ENCODE measurements at regions not wholly inside any gene's neighbourhood (a gene's known extent, or its start where the extent isn't known, plus 50 kb on each side); places are given as distances from the start of the nearest gene placed in this dataset.
"Not testable (repeated sequence)": the region's sequence is repeated elsewhere in the genome, so short reads cannot be mapped to it uniquely, and the experiment has no call there.

DNA sequence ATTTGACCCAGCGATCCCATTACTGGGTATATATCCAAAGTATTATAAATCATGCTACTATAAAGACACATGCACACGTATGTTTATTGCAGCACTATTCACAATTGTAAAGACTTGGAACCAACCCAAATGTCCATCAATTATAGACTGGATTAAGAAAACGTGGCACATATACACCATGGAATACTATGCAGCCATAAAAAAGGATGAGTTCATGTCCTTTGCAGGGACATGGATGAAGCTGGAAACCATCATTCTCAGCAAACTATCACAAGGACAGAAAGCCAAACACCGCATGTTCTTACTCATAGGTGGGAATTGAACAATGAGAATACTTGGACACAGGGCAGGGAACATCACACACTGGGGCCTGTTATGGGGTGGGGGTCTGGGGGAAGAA is 317.8 kb downstream of the TSHZ3 start:
- not testable (repeated sequence) for DNase-seq

DNA sequence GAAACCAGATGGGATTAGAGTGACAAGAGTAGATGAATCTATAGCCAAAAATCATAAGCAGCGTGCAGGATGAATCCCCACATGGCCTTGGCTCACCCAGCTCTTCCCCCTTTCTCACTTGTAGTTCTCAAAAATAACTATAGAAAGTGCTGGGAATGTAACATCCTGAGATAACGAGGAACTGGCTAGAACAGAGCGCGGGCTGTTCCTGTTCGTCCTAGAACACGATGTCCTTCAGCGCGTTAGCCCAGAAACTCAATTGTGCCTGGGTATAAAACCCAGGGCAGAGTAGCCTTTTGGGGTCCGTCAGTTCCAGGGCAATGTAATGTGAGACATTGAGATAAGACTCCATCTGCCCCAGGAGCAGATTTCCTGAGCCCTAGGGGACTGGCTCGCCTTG is 326.2 kb downstream of the TSHZ3 start:
- DNase-seq = no peak

DNA sequence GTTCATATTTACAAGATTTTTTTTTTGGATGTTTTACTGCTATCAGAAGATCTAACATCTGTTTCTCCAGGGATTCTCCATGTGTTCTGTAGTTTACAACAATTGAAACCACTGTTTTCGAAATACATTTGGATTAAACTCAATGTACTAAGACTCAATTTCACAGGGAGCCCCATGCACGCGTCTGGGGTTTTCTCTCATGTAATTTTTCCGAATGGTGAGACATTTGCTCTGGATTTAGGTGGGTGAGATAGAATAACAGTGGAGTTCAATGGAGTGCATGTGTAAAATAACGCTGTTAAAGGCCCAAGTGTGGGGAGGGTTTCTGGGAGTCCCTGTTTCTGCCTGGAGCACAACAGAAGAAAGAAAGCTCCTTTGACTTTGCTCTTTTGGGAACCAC is 330.3 kb downstream of the TSHZ3 start:
- no peak for DNase-seq

DNA sequence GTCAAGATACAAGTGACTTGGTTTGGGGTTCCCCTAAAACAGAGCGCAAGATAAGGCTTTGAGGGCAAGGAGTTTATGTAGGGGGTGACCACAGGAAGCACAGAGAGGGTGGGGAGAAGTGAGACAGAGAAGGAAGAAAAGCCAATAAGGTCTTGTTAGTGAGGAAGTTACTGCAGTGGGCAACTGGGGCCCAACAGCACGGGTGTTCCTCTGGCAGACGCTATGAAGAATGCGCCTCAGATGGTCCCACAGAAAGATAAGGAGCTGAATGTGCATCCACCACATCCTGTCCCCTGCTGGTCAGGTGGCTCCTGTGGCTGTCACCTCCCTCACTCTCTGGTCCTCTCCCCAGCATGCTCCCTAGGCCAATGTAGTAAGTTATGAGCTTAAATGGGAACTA is 333.5 kb downstream of the TSHZ3 start:
- DNase-seq = no peak

DNA sequence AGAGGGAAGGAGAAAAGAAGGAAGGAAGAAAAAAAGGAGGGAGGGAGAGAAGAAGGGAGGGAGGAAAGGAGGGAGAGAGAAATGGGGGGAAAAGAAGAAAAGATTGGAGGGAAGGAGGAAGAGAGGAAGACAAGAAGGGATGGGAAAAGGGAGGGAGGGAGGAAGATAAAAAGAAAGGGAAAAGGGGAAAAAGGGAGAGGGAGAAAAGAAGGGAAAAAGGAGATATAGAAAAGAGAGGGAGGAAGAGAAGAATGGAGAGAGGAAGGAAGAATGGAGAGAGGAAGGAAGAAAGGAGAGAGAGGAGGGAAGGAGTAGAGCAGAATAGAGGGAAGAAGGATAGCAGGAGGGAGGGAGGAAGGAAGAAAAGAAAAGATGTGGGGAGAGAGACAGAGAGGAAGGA is 334.6 kb downstream of the TSHZ3 start:
- no peak for DNase-seq

DNA sequence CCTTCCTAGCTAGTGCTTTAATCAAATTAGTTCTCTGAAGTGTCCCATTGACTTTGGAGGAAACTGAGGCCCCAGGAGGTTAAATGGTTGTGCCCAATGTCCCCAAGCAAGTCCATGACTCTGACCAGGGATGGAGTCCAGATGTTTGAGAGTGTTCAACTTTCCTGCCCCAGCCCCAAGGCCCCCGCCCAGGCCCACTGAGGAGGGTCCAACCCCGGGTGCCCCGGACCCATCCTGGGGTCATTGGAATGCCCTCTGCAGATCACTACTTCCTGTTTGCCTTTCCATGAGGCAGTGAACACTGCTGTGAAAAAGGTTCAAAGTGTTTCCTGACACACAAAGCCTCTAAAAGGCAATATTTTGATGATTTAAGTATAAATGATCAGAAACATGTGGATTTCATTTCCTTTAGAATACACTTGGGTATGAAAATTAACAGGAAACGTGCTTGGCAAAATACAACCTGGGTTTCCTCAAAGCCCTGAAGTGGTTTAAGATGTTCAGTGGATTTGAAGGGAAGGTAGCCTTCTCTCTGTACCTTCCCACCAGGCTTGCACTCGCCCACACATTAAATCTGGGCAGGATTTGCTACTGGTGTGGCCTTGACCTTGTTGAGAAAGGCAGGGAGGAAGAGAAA is 335.7 kb downstream of the TSHZ3 start:
- DNase-seq = no peak

DNA sequence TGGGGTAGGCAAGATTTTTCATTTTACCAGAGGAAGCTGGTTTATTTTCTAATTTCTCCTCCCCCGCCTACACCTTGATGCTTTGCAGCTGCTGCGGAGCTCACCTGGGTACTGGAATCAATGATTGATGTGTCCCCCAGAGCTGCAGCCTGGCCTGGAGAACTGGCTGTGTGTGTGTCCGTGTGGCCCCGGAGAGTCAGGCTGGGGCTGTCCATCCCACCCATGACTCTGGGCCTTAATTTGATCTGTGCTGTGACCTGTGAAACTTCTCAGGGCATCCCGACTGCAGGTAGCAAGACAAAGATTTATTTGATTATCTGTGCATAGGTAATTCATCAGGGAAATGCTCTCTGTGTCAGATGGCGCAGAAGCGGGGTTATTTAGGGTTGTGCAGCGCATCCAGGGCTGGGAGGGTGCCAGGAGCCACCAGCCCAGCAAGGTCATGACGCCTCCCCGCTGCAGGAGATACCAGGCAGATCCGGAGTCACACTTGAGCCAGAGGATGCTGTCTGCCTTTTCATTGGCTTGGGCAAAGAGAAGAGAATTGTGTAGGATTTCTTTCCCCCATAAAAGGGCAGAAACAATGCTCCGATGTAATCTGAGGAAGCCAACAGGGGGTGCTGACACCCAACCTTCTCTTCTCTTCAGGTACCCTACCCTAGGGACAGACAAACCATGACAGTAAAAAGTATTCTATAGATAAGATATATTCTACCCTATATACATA is 346.6 kb downstream of the TSHZ3 start:
- no peak for DNase-seq

DNA sequence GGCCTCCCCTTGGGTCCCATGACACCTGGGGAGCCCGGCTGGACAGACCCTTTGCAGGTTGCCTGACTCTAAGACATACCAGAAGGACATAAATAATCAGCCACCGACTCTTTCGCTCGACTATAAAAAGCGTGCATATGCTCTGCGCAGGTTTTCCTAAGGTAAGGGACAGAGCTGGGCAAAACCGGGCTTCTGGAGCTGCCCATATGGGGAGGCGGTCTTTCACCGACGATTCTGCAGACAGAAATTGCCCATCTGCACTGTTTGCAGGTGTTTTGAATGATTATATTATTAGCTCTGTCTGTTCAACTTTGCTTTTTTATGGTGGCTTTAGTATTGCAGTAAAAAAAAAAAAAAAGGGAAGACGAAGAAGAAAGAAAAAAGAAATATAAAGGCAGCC is 347.2 kb downstream of the TSHZ3 start:
- DNase-seq = no peak

DNA sequence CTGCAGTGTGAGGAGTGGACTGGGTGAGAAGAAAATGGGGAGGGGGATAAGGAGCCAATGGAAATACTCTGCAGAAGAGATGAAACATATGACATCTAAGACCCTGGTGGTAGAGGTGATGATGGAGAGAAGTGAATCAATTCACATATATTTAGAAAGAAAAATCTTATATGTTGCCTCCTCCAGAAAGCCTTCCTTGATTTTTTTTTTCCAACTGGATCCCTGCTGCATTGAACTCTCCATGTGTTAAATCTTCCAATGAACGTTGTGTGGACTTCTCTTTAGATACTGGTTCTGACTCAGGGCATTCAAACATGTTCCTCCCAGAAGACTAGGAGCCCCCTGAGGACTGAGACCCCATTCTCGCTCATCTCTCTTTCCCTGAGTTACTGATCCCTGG is 348.3 kb downstream of the TSHZ3 start:
- DNase-seq = no peak

DNA sequence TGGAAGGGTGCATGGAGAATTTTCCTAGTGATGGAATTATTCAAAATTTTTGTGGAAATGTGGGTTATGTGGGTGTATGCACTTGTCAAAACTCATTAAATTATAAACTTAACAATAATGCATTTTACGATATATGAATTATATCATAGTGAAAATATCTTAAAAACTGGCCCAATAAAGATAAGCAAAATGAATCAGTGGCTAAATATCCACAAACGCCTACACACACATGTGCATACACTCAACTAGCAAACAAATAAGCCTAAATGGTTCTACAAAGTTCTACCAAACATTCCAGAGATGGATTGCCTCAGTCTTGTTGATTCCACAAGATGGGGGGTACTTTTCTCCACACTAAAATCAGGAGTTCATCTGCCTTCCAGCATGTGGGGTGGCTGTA is 349.5 kb downstream of the TSHZ3 start:
- DNase-seq = no peak

DNA sequence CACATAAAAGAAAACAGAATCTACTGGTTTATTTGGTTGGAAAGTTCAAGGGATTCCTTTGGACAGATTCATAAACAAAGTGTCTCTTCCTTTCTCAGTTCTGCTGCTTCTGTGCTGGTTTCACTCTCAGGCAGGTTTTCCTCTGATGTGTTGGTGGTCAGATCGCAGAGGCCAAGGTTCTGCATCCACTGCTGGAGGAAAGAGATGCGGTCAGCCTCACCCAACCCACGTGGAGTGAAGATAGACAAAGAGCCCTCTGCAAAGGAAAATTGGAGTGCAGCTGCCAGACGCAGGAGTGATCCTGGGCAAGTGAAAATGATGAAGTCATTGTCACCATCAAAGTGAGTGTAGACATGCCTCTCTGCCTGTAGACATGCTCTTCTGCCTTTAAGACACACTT is 352.0 kb downstream of the TSHZ3 start:
- no peak for DNase-seq

DNA sequence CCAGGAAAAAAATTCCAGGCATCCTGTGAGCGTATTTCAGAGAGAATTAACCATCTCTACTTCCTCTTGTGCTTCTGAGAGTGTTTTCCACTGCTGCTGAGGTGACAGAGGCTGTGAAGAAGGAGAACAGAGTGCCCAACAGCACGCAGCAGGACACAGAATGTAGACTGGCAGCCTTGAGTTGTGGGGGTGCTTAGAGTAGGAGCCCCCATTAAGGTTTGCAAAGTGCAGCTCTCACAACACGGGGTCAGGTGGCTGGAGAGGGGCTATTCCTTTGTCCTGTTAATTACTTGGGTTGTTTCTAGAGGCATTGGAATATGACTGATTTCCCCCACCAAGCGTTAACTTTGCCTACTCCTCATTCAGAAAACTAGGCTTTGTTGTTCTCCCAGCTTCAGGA is 370.6 kb downstream of the TSHZ3 start:
- no peak for DNase-seq

DNA sequence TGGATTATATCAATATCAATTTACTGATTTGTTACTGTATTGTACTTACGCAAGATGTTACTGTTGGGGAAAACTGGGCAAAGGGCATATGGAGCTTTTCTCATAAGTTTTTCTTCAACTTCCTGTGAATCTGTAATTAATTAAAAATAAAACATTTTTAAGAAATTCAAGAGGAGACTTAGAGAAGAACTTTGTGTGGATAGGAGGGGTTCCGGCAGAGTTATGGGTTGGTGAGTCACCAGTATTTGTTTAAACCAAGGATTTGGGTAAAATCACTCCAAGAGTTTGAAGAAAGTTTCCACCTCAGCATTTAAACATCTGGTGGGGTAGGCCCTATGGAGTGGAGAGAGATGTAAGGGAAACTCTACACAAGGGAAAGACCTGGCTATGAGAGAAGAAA is 379.6 kb downstream of the TSHZ3 start:
- no peak for DNase-seq

DNA sequence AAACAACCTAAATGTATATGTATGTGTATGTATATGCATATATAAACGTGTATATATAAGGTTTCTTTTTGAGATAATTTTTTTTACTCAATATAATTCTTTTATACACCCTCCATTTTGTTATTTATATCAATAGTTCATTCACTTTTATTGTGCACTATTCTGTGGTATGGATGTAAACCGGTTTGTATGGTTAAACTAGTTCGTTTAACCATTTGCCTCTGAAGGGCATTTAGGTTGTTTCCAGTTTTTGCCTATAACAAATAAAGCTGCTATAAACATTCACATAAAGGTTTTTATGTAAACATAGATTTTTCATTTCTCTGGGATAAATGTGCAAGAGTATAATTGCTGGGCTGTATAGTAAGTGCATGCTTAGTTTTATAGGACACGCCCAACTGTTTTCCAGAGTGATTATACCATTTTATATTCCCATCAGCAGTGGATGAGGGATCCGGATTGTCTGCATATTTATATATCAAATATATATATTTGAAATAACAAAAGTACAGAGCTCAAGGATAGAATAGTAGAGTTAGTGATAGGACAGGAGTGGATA is 380.3 kb downstream of the TSHZ3 start:
- DNase-seq = no peak

DNA sequence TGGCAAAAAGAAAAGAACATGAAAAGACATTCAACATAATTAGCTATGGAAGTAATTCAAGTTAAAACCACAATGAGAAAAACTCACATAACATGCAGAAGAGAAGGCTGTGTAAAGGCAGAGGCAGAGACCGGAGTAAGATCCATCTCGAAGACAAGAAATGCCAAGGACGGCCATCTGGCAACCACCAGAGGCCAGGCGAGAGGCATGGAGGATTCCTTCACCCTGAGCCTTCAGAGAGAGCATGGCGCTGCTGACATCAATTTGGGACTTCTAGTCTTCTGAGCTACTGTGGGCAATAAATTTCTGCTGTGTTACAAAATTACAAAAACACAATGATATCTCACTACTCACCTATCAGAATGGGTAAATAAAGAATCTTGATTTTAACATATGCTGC is 381.0 kb downstream of the TSHZ3 start:
- no peak for DNase-seq

DNA sequence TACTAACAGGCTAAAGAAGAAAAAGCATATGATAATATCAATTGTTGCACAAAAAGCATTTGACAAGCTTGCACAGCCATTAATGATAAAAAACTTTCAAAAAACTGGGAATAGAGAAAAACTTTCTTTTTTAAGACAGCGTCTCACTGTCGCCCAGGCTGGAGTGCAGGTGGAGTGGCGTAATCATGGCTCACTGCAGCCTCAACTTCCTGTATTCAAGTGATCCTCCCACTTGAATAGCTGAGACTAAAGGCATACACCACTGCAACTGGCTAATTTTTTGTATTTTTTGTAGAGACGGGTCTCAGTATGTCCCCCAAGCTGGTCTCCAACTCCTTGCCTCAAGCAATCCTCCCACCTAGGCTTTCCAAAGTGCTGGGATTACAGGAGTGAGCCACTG is 382.8 kb downstream of the TSHZ3 start:
- DNase-seq = no peak

DNA sequence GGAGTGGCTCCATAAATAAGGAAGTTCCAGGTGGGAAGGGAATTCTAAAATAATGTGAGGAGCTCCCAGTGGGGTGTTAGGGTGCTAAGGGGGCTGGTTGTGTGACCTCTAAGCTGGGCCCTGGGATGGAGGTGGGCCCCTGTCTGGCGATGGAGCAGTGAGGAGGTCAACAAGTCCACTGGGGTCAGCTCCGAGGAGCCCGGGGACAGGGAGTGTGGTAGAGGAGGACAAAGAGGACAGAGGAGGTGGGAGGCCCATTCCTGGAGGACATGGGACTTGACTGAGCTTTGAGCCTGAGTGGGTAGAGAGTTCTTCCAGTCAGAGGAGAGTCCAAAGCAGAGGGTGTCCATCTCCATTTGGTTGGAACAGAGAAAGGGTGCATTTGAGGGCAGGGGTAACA is 390.2 kb downstream of the TSHZ3 start:
- DNase-seq = no peak

DNA sequence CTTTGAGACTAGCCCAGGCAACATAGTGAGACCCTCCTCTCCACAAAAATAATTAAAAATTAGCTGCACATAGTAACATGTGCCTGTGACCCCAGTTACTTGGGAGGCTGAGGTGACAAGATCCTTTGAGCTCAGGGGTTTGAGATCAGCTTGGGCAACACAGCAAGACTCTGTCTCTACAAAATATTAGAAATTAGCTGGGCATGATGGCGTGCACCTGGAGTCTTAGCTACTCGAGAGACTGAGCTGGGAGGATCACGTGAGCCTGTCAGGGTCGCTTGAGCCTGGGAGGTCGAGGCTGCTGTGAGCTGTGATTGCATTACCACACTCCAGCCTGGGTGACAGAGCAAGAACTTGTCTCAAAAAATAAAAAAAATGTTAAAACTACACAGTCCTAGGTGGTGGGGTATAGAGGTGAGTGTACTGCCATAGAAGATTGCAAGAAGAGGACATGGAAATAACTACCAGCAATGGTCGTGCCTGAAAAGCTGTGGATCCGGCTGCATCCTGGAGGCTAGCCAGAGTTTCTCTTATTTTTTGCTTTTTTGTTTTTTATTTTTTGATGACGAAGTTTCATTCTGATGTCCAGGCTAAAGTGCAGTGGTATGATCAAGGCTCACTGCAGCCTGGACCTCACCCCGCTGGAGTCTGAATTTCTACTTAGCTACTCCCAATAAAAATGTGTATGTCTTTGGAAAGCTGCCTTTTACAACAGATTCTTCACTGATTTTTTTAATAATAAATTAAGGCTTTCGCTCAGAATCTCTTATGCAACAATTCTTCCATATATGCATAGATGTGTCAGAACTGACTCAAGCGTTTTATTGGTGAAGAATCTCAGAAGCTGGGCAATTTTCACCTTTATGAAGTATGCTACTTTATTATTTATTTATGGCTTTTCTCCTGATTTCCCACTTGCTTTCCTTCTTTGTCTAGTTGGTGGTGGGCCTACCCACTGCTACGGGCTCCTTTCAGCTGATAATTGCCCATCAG is 393.8 kb downstream of the TSHZ3 start:
- DNase-seq = no peak

DNA sequence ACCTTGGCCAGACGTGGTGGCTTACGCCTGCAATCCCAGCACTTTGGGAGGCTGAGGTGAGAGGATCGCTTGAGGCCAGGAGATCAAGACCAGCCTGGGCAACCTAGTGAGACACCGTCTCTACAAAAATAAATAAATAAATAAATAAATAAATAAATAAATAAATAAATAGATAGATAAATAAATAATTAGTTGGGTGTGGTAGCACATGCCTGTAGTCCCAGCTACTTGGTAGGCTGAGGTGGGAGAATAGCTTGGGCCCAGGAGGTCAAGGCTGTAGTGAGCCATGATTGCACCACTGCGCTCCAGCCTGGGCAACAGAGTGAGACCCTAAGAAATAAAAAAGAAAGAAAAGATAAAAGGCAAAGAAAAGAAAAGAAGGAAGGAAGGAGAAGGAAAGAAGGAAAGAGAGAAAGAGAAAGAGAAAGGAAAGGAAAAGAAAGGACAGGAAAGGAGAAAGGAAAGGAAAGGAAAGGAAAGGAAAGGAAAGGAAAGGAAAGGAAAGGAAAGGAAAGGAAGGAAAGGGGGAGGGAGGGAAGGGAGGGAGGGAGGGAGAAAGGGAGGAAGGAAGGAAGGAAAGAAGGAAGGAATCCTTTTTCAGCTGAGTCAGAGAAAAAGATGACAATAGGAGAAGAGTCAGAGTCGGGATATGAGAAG is 404.8 kb downstream of the TSHZ3 start:
- DNase-seq = not testable (repeated sequence)

DNA sequence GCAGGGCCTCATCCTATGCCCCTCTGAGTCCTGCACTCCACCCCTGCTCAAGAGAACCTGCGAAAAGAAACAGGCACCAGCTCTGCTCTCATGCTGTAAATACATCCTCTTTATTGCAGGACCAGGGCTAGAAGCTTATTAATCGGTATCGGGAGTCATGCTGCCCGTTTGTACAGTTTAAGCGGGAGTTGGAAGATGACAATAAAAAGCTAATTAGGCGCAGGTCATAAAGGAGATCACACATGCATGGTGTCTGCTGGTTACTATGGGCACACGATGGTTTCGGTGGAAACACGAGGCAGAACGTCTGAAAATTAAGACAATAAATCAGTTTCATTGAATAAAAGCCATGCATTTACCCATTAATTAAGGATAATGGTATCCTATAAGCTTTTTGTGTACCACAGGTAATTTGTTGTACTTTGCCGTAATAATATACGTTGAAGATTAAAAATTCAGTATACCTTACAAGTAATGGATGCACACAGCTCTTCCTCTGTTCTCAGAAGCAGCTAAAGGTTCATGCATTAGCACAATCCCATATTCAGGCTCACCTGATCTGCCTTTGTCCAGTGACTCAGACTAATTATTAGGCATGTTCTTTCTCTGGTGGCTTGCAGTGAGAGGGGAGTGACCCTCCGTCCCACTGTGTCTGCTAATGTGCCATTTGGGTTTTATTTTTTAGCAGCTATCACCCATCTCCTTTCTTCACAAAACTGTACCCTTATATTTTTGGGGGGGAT is 406.0 kb downstream of the TSHZ3 start:
- DNase-seq = no peak

DNA sequence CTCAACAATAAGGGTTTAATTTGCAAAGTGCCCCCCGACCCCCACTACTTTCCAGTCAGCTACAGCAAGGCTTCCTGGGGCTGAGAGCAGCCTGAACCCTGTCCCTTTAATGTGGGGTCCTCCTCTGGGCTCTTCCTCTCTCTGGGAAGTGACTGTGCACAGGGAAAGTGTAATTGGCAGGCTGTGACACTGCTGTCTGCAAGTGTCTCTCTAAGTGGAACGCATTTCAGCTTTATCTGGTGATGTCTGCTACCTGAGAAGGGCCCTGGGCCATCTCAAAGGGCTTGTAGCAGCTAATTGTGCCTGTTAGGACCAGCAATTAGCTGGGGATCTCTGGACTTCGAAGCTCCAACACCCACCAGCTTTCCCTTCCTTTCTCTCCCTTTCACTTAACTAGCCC is 406.6 kb downstream of the TSHZ3 start:
- DNase-seq = no peak

DNA sequence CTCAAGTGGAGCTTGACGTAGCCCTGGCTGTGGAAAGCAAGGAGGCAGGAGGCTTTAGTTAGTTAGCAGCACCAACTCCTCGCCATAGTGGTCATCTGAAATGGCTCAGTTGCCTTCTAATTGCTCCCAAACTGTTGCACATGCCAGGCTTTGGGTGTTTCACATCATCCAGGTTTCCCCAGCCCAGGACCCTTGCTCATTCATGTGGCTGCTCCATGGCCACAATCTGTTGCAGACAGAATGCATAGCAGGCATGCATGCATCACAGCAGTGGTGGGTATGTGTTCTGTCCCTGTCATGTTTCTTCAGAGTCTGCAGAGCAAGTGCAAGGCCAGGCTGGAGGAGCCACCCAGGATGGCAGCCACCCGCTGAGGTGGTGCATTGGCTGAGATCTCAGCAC is 407.6 kb downstream of the TSHZ3 start:
- no peak for DNase-seq
